Heart left ventricle (tissue), 16 donors: ENCODE measurements at regions not wholly inside any gene's neighbourhood (a gene's known extent, or its start where the extent isn't known, plus 50 kb on each side); places are given as distances from the start of the nearest gene placed in this dataset.

ENCODE experiments used
- ATAC-seq, 4 donors: fragments of 200-7000 bp; cut with Tn5 transposase; one replicate each; pipeline ENCODE4 v1.9.1; 2020 to 2022; ENCODE audit warnings: moderate library complexity in 4 of 4, mild to moderate bottlenecking in 3 of 4, moderate number of reproducible peaks in 1 of 4
- DNase-seq, 5 donors: peaks; one replicate each; pipeline ENCODE4 v3.0.0-alpha.2; 2020
- H3K27ac ChIP-seq, 12 donors: fragments of 200-600 bp; sonication (generic) in 4 of 12; one replicate each; pipeline versions ENCODE4 v1.5.0 to v1.8.0; 2016 to 2022; ENCODE audit warnings: mild to moderate bottlenecking in 2 of 12
- H3K27me3 ChIP-seq, 9 donors: fragments of 200-600 bp; sonication (generic) in 2 of 9; one replicate each; pipeline versions ENCODE4 v1.5.1 to v1.8.0; 2016 to 2022; ENCODE audit warnings: mild to moderate bottlenecking in 3 of 9
- H3K36me3 ChIP-seq, 9 donors: fragments of 200-600 bp; sonication (generic) in 2 of 9; one replicate each; pipeline versions ENCODE4 v1.5.0 to v1.8.0; 2018 to 2022; ENCODE audit warnings: mild to moderate bottlenecking in 2 of 9
- H3K4me1 ChIP-seq, 12 donors: fragments of 200-600 bp; sonication (generic) in 4 of 12; one replicate each; pipeline versions ENCODE4 v1.5.0 to v1.8.0; 2016 to 2022; ENCODE audit warnings: mild to moderate bottlenecking in 3 of 12
- H3K4me3 ChIP-seq, 12 donors: fragments of 200-600 bp; sonication (generic) in 4 of 12; one replicate each; pipeline versions ENCODE4 v1.5.0 to v1.8.0; 2017 to 2022; ENCODE audit warnings: mild to moderate bottlenecking in 9 of 12, moderate library complexity in 4 of 12
- H3K9me3 ChIP-seq, 12 donors: fragments of 200-600 bp; sonication (generic) in 4 of 12; one replicate each; pipeline versions ENCODE4 v1.5.0 to v1.8.0; 2016 to 2022; ENCODE audit warnings: mild to moderate bottlenecking in 1 of 12
- POLR2A ChIP-seq, 2 donors: fragments of 450-650 bp; IDR thresholded peaks; one replicate each; pipeline ENCODE4 v1.6.1; 2017; ENCODE audit warnings: antibody characterized with exemption in 2 of 2, mild to moderate bottlenecking in 2 of 2, moderate library complexity in 2 of 2
- WGBS, 4 donors: extraction: QIAGEN DNeasy Blood & Tissue Kit in 2 of 4; methylation state at CpG; one replicate each; pipeline versions ENCODE4 v1.1.5 to v1.1.7; 2013 to 2018; 5-methylcytosine and 5-hydroxymethylcytosine counted together
- intact Hi-C, 10 donors: fragments of 100-400 bp; cut with DNase I; formaldehyde crosslinking; loops; one replicate each; pipeline versions ENCODE4 v1.11.1 to v1.14.2; 2022
- TF ChIP-seq, protein P1 (sequence below), 12 donors: fragments of 200-600 bp; sonication (generic) in 4 of 12; IDR thresholded peaks; one replicate each; pipeline versions ENCODE4 v1.5.0 to v1.8.0; 2018 to 2022; ENCODE audit warnings: antibody characterized with exemption in 12 of 12, mild to moderate bottlenecking in 5 of 12
- donor health status: ischemic (EF 13 %, LVEDD 7.1; RV severe dilation, severe dysfunction).
- donor health status: healthy with polysubstance abuse.
- donor health status: DM: no; HTN: yes; CAD: no.
- donor health status: DM: no; HTN: no; CAD: no.
- donor health status: ischemic (EF 25% LVEDD 6.9; RV normal size, moderate dysfunction).
- donor health status: ischemic (EF 25% LVEDD 5.7; RV mildly dilated, moderate dysfunction).
- donor health status: healthy.
- donor health status: DM: yes; HTN: yes; CAD: no.
- donor health status: ischemic (EF 35%, LVEDD 5.7; RV mildly dilated, moderate dysfunction).
- donor health status: nonischemic (EF 11% LVEDD 7.7; RV severe dilation, severe dysfunction).
- donor health status: DM: yes; HTN: yes; CAD: no.
- donor health status: PGD.
- donor health status: ischemic (EF 29% LVEDD 5.4; RV normal size, mild dysfunction).
- donor health status: nonischemic (EF 23%, LVEDD 6.1; RV moderate dilation, normal function).

DNA sequence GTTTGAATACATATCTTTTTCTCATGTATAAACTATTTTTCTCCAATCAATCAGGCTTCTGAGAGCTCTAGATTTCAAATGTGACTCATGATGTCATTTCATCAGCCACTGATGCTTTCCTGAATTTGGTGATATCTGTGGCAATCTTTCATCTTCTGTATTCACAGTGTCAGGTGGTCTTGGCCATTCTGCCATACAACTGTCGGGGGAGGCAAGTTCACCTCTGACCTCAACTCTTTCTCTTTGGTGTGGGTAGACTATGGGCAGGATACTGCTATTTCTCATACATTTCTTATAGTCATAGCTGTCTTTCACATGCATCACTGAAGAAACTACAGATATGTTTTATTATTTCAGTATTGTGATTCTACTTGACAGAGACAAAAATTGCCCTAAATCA is 414.1 kb upstream of the MEF2C start:
- H3K9me3 ChIP-seq, result no peaks in the 10 kb centered on the region
- DNase-seq (no peak), ATAC-seq (no peak)
- intact Hi-C loops, result no loop called here
- H3K4me1 ChIP-seq, result peaks cover 0 to 36% (median 0%) of the 10 kb centered on the region in 12 donors
- whole genome bisulfite sequencing, 4 donors, result 85 to 97% (median 90%) methylated on average over 1 of the region's 1 CpG
- TF ChIP-seq POLR2A (IDR thresholded peaks at IDR 0.05), result no peak
- no peak overlapping the region for H3K27ac ChIP-seq
- no peaks in the 10 kb centered on the region for H3K36me3 ChIP-seq
- no peak overlapping the region for H3K4me3 ChIP-seq
- H3K27me3 ChIP-seq, result no peaks in the 10 kb centered on the region

DNA sequence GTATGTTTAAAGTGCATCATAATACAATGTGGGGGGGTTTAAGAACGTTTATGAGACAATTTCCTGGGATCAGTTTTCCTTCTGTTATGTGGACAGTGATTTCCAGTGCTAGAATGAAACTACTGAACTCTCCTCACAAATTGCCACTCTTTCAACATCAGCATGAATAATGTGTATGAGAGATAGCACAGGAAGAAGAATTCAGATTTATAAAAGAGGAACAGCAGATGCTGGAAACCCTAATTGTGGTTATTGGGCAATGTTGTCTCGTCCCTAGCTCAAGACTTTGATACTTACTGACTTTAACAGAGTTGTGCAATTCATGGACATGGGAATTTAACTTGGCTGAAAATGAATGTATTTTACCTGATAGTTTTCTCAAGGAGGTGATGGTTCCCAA is 410.8 kb upstream of the MEF2C start:
- Histone ChIP-seq H3K27me3 (no peaks in the 10 kb centered on the region), H3K4me1 (peaks cover 0 to 22% (median 0%) of the 10 kb centered on the region in 12 donors), H3K36me3 (no peaks in the 10 kb centered on the region), H3K9me3 (no peaks in the 10 kb centered on the region), H3K4me3 (peak overlapping the region in 1 of 12 donors; percentile 4), H3K27ac (peak overlapping the region in 1 of 12 donors; percentile 80)
- 59 to 61% (median 59%) methylated on average over 2 of the region's 2 CpGs for WGBS, 4 donors
- ATAC-seq (peak in 2 of 4 donors; percentile 52 to 69), DNase-seq (no peak)
- intact Hi-C loops, result no loop called here
- no peak for TF ChIP-seq POLR2A (IDR thresholded peaks at IDR 0.05)
- TF ChIP-seq, protein P1, sequence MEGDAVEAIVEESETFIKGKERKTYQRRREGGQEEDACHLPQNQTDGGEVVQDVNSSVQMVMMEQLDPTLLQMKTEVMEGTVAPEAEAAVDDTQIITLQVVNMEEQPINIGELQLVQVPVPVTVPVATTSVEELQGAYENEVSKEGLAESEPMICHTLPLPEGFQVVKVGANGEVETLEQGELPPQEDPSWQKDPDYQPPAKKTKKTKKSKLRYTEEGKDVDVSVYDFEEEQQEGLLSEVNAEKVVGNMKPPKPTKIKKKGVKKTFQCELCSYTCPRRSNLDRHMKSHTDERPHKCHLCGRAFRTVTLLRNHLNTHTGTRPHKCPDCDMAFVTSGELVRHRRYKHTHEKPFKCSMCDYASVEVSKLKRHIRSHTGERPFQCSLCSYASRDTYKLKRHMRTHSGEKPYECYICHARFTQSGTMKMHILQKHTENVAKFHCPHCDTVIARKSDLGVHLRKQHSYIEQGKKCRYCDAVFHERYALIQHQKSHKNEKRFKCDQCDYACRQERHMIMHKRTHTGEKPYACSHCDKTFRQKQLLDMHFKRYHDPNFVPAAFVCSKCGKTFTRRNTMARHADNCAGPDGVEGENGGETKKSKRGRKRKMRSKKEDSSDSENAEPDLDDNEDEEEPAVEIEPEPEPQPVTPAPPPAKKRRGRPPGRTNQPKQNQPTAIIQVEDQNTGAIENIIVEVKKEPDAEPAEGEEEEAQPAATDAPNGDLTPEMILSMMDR (IDR thresholded peaks at IDR 0.05), result no peak

DNA sequence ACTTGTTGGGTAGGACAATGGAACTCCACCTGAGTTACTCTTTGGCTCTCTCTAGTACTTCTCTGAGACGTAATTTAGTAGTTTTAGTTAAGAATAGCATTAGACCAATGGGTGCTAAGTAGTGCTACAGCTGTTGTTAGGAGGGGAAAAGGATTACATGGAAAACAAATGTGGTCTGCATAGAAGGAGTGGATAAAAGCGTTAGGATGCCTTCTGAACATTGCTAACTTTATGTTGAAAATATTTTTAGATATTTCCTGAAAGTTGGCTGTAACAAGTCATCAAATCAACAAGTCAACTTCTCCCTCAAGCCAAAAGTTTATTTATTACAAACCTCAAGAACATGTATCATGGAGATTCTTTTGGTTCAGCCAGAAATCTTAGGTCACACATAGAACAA is 409.5 kb upstream of the MEF2C start:
- WGBS, 4 donors, result 78 to 84% (median 79%) methylated on average over 2 of the region's 2 CpGs
- intact Hi-C loops, result no loop called here
- Histone ChIP-seq H3K9me3 (no peaks in the 10 kb centered on the region), H3K27me3 (no peaks in the 10 kb centered on the region), H3K4me1 (peaks cover 0 to 22% (median 0%) of the 10 kb centered on the region in 12 donors), H3K4me3 (no peak overlapping the region), H3K27ac (no peak overlapping the region), H3K36me3 (no peaks in the 10 kb centered on the region)
- TF ChIP-seq, protein P1 (IDR thresholded peaks at IDR 0.05), result no peak
- TF ChIP-seq POLR2A (IDR thresholded peaks at IDR 0.05), result no peak
- DNase-seq (no peak), ATAC-seq (no peak)

DNA sequence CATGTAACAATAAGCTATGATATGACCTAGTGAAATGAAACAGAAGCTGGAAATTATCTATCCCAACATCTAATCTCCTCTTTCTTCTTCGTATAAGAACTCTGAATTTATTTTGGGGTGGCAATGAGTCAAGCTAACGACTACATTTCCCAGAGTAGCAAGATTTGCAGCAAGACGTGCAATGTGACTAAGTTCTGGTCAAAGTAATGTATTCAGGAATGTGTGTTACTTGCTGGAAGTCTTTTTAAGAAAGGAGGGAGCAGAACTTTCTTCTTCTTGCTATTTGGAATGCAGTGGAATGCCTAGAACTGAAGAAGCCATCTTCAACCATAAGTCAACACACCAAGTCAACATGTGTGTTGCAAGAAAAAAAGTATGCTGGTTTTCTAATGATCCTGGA is 406.6 kb upstream of the MEF2C start:
- ATAC-seq, result no peak
- DNase-seq, result no peak
- intact Hi-C loops, result no loop called here
- Histone ChIP-seq H3K9me3 (no peaks in the 10 kb centered on the region), H3K36me3 (no peaks in the 10 kb centered on the region), H3K4me3 (no peak overlapping the region), H3K4me1 (peaks cover 0 to 22% (median 0%) of the 10 kb centered on the region in 12 donors), H3K27me3 (no peaks in the 10 kb centered on the region), H3K27ac (no peak overlapping the region)
- 60 to 74% (median 65%) methylated on average over 3 of the region's 3 CpGs for WGBS, 4 donors
- TF ChIP-seq POLR2A (IDR thresholded peaks at IDR 0.05), result no peak
- TF ChIP-seq, protein P1 (IDR thresholded peaks at IDR 0.05), result no peak

DNA sequence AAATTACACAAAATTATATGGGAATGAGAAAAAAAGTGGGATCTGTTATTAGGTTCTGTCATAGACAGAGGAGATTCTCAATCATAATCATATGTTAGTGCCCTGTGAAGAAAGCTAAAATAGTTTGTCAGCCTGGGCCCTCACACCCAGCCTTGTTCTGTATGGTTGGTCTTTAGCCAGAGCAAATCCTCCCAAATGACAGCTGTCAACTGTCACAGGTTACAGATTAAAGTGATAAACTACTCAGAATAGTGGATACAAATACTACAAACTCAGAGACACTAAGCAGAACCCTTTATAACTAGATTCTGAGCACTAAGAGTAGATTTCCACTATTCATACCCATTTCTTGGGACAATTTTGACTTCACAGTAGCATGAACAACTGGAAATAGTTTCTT is 405.0 kb upstream of the MEF2C start:
- Histone ChIP-seq H3K27me3 (no peaks in the 10 kb centered on the region), H3K4me1 (peaks cover 0 to 16% (median 0%) of the 10 kb centered on the region in 12 donors), H3K9me3 (no peaks in the 10 kb centered on the region), H3K4me3 (no peak overlapping the region), H3K27ac (no peak overlapping the region), H3K36me3 (no peaks in the 10 kb centered on the region)
- no peak for TF ChIP-seq POLR2A (IDR thresholded peaks at IDR 0.05)
- TF ChIP-seq, protein P1 (IDR thresholded peaks at IDR 0.05), result no peak
- intact Hi-C loops, result no loop called here
- no peak for DNase-seq
- ATAC-seq, result no peak
